ENCODE measurements at regions not wholly inside any gene's neighbourhood (a gene's known extent, or its start where the extent isn't known, plus 50 kb on each side); places are given as distances from the start of the nearest gene placed in this dataset.

DNA sequence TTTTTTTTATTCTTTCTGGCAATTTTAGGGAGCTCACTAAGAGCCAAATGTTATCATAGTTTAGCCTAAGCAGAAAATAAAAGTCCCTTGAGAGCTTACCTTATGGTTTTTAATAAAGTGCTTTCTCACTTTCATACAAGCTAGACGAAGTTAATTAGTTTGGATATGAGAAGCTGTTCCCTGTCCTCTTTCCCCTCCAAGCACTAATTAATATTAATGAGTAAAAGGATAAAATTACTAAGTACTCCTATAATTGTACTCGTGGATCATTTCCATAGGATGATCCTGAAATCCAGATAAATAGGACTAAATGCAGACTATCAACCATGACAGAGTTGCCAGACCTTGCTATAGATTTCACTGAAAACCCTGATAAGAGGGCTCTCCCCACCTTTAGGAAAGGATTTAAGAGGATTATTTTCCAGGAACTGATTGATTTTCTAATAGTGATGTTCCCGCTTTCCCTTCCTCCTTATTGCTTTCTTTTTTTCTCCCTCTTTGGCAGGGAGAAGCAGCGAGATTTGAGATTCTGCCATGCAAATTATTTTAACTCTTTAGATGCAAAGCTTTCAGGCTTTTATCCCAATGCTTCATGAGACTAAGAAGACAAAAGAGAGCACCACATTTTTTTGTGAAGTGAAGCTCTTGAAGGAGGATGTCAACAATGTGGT is 58.3 kb upstream of the HECW1 start (continued):
- TF ChIP-seq, protein P1, sequence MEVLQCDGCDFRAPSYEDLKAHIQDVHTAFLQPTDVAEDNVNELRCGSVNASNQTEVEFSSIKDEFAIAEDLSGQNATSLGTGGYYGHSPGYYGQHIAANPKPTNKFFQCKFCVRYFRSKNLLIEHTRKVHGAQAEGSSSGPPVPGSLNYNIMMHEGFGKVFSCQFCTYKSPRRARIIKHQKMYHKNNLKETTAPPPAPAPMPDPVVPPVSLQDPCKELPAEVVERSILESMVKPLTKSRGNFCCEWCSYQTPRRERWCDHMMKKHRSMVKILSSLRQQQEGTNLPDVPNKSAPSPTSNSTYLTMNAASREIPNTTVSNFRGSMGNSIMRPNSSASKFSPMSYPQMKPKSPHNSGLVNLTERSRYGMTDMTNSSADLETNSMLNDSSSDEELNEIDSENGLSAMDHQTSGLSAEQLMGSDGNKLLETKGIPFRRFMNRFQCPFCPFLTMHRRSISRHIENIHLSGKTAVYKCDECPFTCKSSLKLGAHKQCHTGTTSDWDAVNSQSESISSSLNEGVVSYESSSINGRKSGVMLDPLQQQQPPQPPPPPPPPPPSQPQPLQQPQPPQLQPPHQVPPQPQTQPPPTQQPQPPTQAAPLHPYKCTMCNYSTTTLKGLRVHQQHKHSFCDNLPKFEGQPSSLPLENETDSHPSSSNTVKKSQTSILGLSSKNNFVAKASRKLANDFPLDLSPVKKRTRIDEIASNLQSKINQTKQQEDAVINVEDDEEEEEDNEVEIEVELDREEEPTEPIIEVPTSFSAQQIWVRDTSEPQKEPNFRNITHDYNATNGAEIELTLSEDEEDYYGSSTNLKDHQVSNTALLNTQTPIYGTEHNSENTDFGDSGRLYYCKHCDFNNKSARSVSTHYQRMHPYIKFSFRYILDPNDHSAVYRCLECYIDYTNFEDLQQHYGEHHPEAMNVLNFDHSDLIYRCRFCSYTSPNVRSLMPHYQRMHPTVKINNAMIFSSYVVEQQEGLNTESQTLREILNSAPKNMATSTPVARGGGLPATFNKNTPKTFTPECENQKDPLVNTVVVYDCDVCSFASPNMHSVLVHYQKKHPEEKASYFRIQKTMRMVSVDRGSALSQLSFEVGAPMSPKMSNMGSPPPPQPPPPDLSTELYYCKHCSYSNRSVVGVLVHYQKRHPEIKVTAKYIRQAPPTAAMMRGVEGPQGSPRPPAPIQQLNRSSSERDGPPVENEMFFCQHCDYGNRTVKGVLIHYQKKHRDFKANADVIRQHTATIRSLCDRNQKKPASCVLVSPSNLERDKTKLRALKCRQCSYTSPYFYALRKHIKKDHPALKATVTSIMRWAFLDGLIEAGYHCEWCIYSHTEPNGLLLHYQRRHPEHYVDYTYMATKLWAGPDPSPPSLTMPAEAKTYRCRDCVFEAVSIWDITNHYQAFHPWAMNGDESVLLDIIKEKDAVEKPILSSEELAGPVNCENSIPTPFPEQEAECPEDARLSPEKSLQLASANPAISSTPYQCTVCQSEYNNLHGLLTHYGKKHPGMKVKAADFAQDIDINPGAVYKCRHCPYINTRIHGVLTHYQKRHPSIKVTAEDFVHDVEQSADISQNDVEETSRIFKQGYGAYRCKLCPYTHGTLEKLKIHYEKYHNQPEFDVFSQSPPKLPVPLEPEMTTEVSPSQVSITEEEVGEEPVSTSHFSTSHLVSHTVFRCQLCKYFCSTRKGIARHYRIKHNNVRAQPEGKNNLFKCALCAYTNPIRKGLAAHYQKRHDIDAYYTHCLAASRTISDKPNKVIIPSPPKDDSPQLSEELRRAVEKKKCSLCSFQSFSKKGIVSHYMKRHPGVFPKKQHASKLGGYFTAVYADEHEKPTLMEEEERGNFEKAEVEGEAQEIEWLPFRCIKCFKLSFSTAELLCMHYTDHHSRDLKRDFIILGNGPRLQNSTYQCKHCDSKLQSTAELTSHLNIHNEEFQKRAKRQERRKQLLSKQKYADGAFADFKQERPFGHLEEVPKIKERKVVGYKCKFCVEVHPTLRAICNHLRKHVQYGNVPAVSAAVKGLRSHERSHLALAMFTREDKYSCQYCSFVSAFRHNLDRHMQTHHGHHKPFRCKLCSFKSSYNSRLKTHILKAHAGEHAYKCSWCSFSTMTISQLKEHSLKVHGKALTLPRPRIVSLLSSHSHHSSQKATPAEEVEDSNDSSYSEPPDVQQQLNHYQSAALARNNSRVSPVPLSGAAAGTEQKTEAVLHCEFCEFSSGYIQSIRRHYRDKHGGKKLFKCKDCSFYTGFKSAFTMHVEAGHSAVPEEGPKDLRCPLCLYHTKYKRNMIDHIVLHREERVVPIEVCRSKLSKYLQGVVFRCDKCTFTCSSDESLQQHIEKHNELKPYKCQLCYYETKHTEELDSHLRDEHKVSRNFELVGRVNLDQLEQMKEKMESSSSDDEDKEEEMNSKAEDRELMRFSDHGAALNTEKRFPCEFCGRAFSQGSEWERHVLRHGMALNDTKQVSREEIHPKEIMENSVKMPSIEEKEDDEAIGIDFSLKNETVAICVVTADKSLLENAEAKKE (CRISPR knock-in tag; IDR thresholded peaks at IDR 0.05) = no peak

- Histone ChIP-seq H3K4me3 (no peak overlapping the region), H4K20me1 (replicated peaks; ENCODE audit: insufficient read depth) (no peaks in the 10 kb centered on the region), H3K27me3 (ENCODE audit: insufficient read depth) (no peaks in the 10 kb centered on the region), H3K36me3 (ENCODE audit: insufficient read depth) (no peaks in the 10 kb centered on the region), H2AFZ (no peak overlapping the region), H3K4me1 (ENCODE audit: insufficient read depth) (peaks cover 16% of the 10 kb centered on the region), H3F3A (replicated peaks; ENCODE audit: low read depth) (no peaks in the 10 kb centered on the region), H3K79me2 (replicated peaks; ENCODE audit: insufficient read depth) (no peaks in the 10 kb centered on the region), H3K4me2 (no peak overlapping the region), H3K27ac (ENCODE audit: low read depth) (no peak overlapping the region), H3K9me2 (ENCODE audit: insufficient read depth) (0 out of 2 replicates have a peak, but pooled peaks cover 7% of the 10 kb centered on the region)
- Mint-ChIP-seq H3K4me3 (no peak overlapping the region), H3K36me3 (ENCODE audit: low read depth) (peaks cover 9% of the 10 kb centered on the region; the same call in 1 of the 3 replicates), H3K4me1 (peaks cover 18% of the 10 kb centered on the region), H3K27ac (no peak overlapping the region), H3K9me3 (peaks cover 15% of the 10 kb centered on the region; the same call in 2 of the 3 replicates), H3K27me3 (ENCODE audit: insufficient read depth, low read depth, poor library complexity) (no peaks in the 10 kb centered on the region)
- DNase-seq (ENCODE audit: low spot score) (no peak), ATAC-seq (no peak)
- TF ChIP-seq ZNF114 (CRISPR knock-in tag; IDR thresholded peaks at IDR 0.05) (no peak), CREB1 (CRISPR knock-in tag; IDR thresholded peaks at IDR 0.05; ENCODE audit: low read depth) (no peak), JUNB (IDR thresholded peaks at IDR 0.05; ENCODE audit: unreplicated experiment) (no peak), POLR2AphosphoS5 (IDR thresholded peaks at IDR 0.05; ENCODE audit: low read depth) (no peak), EZH2phosphoT487 (IDR thresholded peaks at IDR 0.05; ENCODE audit: unreplicated experiment) (no peak), REST (IDR thresholded peaks at IDR 0.05; ENCODE audit: unreplicated experiment) (no peak), EZH2 (IDR thresholded peaks at IDR 0.05; ENCODE audit: low read depth, unreplicated experiment) (no peak), ZNF331 (CRISPR knock-in tag; IDR thresholded peaks at IDR 0.05; ENCODE audit: low read depth) (no peak)
- TF ChIP-seq, protein P2, sequence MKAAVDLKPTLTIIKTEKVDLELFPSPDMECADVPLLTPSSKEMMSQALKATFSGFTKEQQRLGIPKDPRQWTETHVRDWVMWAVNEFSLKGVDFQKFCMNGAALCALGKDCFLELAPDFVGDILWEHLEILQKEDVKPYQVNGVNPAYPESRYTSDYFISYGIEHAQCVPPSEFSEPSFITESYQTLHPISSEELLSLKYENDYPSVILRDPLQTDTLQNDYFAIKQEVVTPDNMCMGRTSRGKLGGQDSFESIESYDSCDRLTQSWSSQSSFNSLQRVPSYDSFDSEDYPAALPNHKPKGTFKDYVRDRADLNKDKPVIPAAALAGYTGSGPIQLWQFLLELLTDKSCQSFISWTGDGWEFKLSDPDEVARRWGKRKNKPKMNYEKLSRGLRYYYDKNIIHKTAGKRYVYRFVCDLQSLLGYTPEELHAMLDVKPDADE (IDR thresholded peaks at IDR 0.05) = no peak
- TF ChIP-seq, protein P3, sequence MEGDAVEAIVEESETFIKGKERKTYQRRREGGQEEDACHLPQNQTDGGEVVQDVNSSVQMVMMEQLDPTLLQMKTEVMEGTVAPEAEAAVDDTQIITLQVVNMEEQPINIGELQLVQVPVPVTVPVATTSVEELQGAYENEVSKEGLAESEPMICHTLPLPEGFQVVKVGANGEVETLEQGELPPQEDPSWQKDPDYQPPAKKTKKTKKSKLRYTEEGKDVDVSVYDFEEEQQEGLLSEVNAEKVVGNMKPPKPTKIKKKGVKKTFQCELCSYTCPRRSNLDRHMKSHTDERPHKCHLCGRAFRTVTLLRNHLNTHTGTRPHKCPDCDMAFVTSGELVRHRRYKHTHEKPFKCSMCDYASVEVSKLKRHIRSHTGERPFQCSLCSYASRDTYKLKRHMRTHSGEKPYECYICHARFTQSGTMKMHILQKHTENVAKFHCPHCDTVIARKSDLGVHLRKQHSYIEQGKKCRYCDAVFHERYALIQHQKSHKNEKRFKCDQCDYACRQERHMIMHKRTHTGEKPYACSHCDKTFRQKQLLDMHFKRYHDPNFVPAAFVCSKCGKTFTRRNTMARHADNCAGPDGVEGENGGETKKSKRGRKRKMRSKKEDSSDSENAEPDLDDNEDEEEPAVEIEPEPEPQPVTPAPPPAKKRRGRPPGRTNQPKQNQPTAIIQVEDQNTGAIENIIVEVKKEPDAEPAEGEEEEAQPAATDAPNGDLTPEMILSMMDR (conservative IDR thresholded peaks at IDR 0.05; ENCODE audit: low read depth in 2 of 2) = no peak
These were observed 55.3 kb upstream of the HECW1 start for GRCh38 chr7:43057141-43057540.
